Gastroesophageal sphincter (tissue), 4 donors: ENCODE measurements at regions not wholly inside any gene's neighbourhood (a gene's known extent, or its start where the extent isn't known, plus 50 kb on each side); places are given as distances from the start of the nearest gene placed in this dataset.

ENCODE experiments used
- ATAC-seq: fragments of 150-250 bp; one replicate; pipeline ENCODE4 v1.9.1; 2016; ENCODE audit warnings: mild to moderate bottlenecking, moderate library complexity
- H3K27ac ChIP-seq, 4 donors: fragments of 200-600 bp; sonication (generic) in 3 of 4; 1 replicate in 3 of 4; 2 replicates in 1 of 4; pipeline ENCODE4 v1.5.1; 2016 to 2019
- H3K27me3 ChIP-seq: fragments of 200-600 bp; sonication (generic); one replicate; pipeline ENCODE4 v1.5.1; 2019
- H3K36me3 ChIP-seq, 2 donors: fragments of 200-600 bp; sonication (generic); one replicate each; pipeline ENCODE4 v1.5.1; 2019; ENCODE audit warnings: control low read depth in 1 of 2
- H3K4me1 ChIP-seq, 3 donors: fragments of 200-600 bp; sonication (generic); 1 replicate in 2 of 3; 2 replicates in 1 of 3; pipeline ENCODE4 v1.5.1; 2016 to 2019; ENCODE audit warnings: control low read depth in 2 of 3
- H3K4me3 ChIP-seq, 2 donors: fragments of 200-600 bp; sonication (generic); one replicate each; pipeline ENCODE4 v1.5.1; 2019; ENCODE audit warnings: mild to moderate bottlenecking in 1 of 2, moderate library complexity in 1 of 2
- H3K9me3 ChIP-seq, 3 donors: fragments of 200-600 bp; sonication (generic); one replicate each; pipeline ENCODE4 v1.5.1; 2017 to 2019; ENCODE audit warnings: control low read depth in 2 of 3
- CTCF ChIP-seq, 4 experiments: fragments of 200-600 bp in 2 of 4; fragments of 450-650 bp in 2 of 4; sonication (generic) in 1 of 4; IDR thresholded peaks; one replicate each; pipeline ENCODE4 v1.5.1; 2017 to 2019; ENCODE audit warnings: antibody characterized with exemption in 4 of 4, mild to moderate bottlenecking in 2 of 4, moderate library complexity in 2 of 4
- EP300 ChIP-seq: sonication (generic); formaldehyde crosslinking; IDR thresholded peaks from one replicate; pipeline ENCODE4 v1.6.1; 2017; ENCODE audit warnings: antibody characterized with exemption, mild to moderate bottlenecking
- POLR2A ChIP-seq, 2 donors: fragments of 450-650 bp; IDR thresholded peaks; one replicate each; pipeline ENCODE4 v1.6.1; 2017; ENCODE audit warnings: antibody characterized with exemption in 2 of 2, mild to moderate bottlenecking in 2 of 2, moderate library complexity in 1 of 2
- POLR2AphosphoS5 ChIP-seq: sonication (generic); formaldehyde crosslinking; IDR thresholded peaks from one replicate; pipeline ENCODE4 v1.6.1; 2017; ENCODE audit warnings: antibody characterized with exemption
- WGBS, 2 donors: methylation state at CpG; one replicate each; pipeline ENCODE4 v1.1.5; 2018; ENCODE audit warnings: low coverage in 1 of 2; 5-methylcytosine and 5-hydroxymethylcytosine counted together

GRCh38 chr12:127230843-127231260 is 1036.1 kb upstream of the TMEM132C start:
- no peak for ATAC-seq
- H3K27ac ChIP-seq, result no peak overlapping the region
- H3K4me1 ChIP-seq, result no peaks in the 10 kb centered on the region
- WGBS, 2 donors, result 46 to 58% methylated on average over 6 of the region's 6 CpGs
- no peak overlapping the region for H3K4me3 ChIP-seq
- peaks cover 0 to 13% (median 0%) of the 10 kb centered on the region in 3 donors for H3K9me3 ChIP-seq
- TF ChIP-seq EP300, result no peak
- no peak for TF ChIP-seq CTCF (IDR thresholded peaks at IDR 0.05)
- TF ChIP-seq POLR2A (IDR thresholded peaks at IDR 0.05), result no peak
- TF ChIP-seq POLR2AphosphoS5, result no peak
- no peaks in the 10 kb centered on the region for H3K36me3 ChIP-seq
- peaks cover 19% of the 10 kb centered on the region for H3K27me3 ChIP-seq

- ATAC-seq, result no peak
- Histone ChIP-seq H3K36me3 (no peaks in the 10 kb centered on the region), H3K4me1 (no peaks in the 10 kb centered on the region), H3K4me3 (no peak overlapping the region), H3K27me3 (peaks cover 16% of the 10 kb centered on the region), H3K27ac (no peak overlapping the region), H3K9me3 (peaks cover 0 to 13% (median 0%) of the 10 kb centered on the region in 3 donors)
- 63 to 84% methylated on average over 2 to 6 of the region's 7 CpGs for WGBS, 2 donors
- TF ChIP-seq POLR2A (IDR thresholded peaks at IDR 0.05) (no peak), CTCF (IDR thresholded peaks at IDR 0.05) (no peak), EP300 (no peak), POLR2AphosphoS5 (no peak)
These were observed 1035.6 kb upstream of the TMEM132C start for GRCh38 chr12:127231371-127231770.

- Histone ChIP-seq H3K9me3 (peaks cover 0 to 13% (median 0%) of the 10 kb centered on the region in 3 donors), H3K36me3 (no peaks in the 10 kb centered on the region), H3K27me3 (peaks cover 6% of the 10 kb centered on the region), H3K4me1 (no peaks in the 10 kb centered on the region), H3K27ac (no peak overlapping the region), H3K4me3 (no peak overlapping the region)
- no peak for ATAC-seq
- WGBS, 2 donors, result 89 to 95% methylated on average over 1 to 2 of the region's 2 CpGs
- no peak for TF ChIP-seq POLR2A (IDR thresholded peaks at IDR 0.05)
- no peak for TF ChIP-seq CTCF (IDR thresholded peaks at IDR 0.05)
- TF ChIP-seq EP300, result no peak
- TF ChIP-seq POLR2AphosphoS5, result no peak
These were observed 1034.0 kb upstream of the TMEM132C start for GRCh38 chr12:127233016-127233415.

- Histone ChIP-seq H3K4me1 (no peaks in the 10 kb centered on the region), H3K9me3 (peaks cover 0 to 10% (median 0%) of the 10 kb centered on the region in 3 donors), H3K27me3 (peaks cover 6% of the 10 kb centered on the region), H3K4me3 (no peak overlapping the region), H3K36me3 (no peaks in the 10 kb centered on the region), H3K27ac (no peak overlapping the region)
- WGBS, 2 donors, result 0 to 83% methylated on average over 1 to 7 of the region's 8 CpGs
- no peak for ATAC-seq
- no peak for TF ChIP-seq CTCF (IDR thresholded peaks at IDR 0.05)
- TF ChIP-seq EP300, result no peak
- TF ChIP-seq POLR2A (IDR thresholded peaks at IDR 0.05), result no peak
- no peak for TF ChIP-seq POLR2AphosphoS5
These were observed 1031.2 kb upstream of the TMEM132C start for GRCh38 chr12:127235761-127236160.

GRCh38 chr12:127236491-127236890 is 1030.5 kb upstream of the TMEM132C start:
- Histone ChIP-seq H3K27ac (no peak overlapping the region), H3K4me1 (no peaks in the 10 kb centered on the region), H3K27me3 (peaks cover under 1% of the 10 kb centered on the region), H3K36me3 (no peaks in the 10 kb centered on the region), H3K9me3 (peaks cover 0 to 6% (median 0%) of the 10 kb centered on the region in 3 donors), H3K4me3 (no peak overlapping the region)
- no peak for ATAC-seq
- 72 to 87% methylated on average over 4 of the region's 4 CpGs for WGBS, 2 donors
- TF ChIP-seq POLR2AphosphoS5 (no peak), POLR2A (IDR thresholded peaks at IDR 0.05) (no peak), EP300 (no peak), CTCF (IDR thresholded peaks at IDR 0.05) (no peak)
